ENCODE measurements at regions not wholly inside any gene's neighbourhood (a gene's known extent, or its start where the extent isn't known, plus 50 kb on each side); places are given as distances from the start of the nearest gene placed in this dataset.

DNA sequence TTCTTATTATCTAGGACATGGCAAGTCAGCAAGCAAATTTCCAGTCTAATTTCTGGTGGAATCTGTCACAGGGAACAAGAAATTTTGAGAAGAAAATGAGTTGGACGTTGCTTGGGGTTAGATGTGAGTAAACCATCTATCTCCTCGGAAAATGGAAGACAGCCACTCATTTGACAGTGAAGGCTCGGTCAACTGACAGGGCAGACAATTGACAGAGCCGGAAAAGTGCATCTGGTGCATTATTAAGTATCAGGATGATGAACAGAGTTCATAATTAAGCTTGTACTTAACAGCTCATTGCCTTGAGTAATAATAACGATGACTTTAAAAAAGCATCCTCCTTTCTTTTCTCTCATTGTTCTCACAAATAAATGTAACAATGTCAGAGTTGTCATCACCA lies 168.4 kb downstream of the MAD2L1 start:
- TF ChIP-seq, protein P1, sequence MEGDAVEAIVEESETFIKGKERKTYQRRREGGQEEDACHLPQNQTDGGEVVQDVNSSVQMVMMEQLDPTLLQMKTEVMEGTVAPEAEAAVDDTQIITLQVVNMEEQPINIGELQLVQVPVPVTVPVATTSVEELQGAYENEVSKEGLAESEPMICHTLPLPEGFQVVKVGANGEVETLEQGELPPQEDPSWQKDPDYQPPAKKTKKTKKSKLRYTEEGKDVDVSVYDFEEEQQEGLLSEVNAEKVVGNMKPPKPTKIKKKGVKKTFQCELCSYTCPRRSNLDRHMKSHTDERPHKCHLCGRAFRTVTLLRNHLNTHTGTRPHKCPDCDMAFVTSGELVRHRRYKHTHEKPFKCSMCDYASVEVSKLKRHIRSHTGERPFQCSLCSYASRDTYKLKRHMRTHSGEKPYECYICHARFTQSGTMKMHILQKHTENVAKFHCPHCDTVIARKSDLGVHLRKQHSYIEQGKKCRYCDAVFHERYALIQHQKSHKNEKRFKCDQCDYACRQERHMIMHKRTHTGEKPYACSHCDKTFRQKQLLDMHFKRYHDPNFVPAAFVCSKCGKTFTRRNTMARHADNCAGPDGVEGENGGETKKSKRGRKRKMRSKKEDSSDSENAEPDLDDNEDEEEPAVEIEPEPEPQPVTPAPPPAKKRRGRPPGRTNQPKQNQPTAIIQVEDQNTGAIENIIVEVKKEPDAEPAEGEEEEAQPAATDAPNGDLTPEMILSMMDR (IDR thresholded peaks at IDR 0.05), result no peak
- TF ChIP-seq POLR2A (IDR thresholded peaks at IDR 0.05), result no peak

Measured in testis (tissue), 2 donors.